ENCODE measurements at regions not wholly inside any gene's neighbourhood (a gene's known extent, or its start where the extent isn't known, plus 50 kb on each side); places are given as distances from the start of the nearest gene placed in this dataset.
"Not testable (repeated sequence)": the region's sequence is repeated elsewhere in the genome, so short reads cannot be mapped to it uniquely, and the experiment has no call there.

DNA sequence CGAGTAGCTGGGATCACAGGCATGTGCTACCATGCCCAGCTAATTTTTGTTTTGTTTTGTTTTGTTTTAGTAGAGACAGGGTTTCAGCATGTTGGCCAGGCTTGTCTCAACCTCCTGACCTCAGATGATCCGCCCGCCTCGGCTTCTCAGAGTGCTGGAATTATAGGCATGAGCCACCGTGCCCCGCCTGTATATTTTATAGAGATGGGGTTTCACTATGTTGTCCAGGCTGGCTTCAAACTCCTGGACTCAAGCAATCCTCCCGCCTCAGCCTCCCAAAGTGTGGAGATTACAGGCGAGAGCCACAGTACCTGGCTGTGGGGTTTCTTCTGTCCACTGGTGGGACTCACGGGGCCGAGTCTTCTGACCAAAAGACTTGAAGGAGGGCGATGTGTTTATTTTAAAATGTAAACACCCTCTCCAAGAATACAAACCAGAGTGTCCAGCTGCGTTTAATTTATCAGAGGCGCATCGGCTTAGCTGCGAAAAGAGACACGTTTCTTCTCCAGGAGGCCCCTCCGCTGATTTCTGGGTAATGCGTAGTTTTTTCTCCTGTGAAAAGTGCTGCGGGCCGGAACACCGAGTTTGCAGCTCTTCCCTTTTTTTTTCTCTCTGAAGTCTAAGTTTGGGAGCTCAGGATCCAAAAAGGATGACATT lies 86.9 kb upstream of the CIBAR2 start:
- intact Hi-C loops (cut with micrococcal nuclease), result no loop called here
- no peak for ATAC-seq
- DNase-seq, result peak; percentile 27

DNA sequence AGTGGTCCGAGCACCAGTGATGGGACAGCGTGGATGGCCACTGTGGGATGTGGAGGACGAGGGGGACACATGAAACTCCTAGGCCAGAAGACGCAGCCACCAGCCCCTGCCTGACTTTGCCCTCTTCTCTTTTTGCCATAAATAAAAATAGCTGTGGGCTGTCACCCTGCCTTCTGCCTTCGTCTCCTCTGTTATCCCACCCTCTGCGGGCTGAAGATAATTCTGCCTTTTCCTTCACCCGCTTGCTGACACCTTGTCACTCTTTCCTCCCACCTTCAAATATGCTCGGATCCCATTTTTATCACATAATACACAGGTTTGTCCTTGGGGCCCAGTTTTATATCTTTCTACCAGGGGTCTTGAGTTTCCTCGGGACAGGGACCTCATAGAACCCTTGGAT lies 87.6 kb upstream of the CIBAR2 start:
- DNase-seq, result no peak
- intact Hi-C loops (cut with micrococcal nuclease), result no loop called here

DNA sequence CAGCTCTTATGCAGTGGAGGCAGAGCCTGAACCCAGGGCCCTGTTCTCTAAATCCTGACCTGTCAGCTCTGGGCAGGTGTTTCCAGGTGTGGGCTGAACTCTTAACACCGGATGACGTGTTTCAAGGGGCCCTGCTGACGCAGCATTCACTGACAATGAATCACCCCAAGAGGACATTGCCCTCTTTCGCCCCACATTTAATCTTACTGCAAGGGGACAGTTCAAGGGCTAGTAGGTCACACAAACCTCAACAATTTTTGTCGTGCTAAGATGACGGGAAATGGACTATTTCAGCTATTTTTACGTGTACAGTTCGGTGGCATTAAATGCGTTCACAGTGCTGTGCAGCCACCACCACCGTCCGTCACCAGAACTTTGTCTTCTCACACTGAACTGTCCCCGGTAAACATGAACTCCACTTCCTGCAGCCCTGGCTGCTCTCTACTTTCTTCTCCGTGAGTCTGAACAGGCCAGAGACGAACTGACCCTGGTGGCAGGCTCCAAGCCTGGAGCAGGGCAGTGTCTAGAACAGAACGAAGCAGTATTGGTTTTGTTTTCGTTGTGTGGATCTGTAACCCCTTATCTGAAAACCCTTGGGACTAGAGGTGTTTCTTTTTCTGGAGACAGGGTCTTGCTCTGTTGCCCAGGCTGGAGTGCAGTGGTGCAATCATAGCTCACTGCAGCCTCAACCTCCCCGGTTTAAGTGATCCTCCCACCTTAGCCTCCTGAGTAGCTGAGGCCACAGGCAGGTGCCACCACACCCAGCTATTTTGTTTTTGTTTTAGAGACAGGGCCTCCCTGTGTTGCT lies 88.4 kb upstream of the CIBAR2 start:
- intact Hi-C loops (cut with micrococcal nuclease), result no loop called here
- DNase-seq, result peak; percentile 9

More for the DNA sequence above, 87.6 kb upstream of the CIBAR2 start:
- ATAC-seq, result no peak

GRCh38 chr16:85201574-85201973 lies 89.3 kb upstream of the CIBAR2 start:
- intact Hi-C loops (cut with micrococcal nuclease), result no loop called here
- ATAC-seq (no peak), DNase-seq (peak; percentile 19)

More for the DNA sequence above, 88.4 kb upstream of the CIBAR2 start:
- ATAC-seq, result no peak

- ATAC-seq, result peak; percentile 1
- intact Hi-C loops (cut with micrococcal nuclease), result no loop called here
- peak; percentile 24 for DNase-seq
These were observed 89.9 kb upstream of the CIBAR2 start for GRCh38 chr16:85202051-85202601.

DNA sequence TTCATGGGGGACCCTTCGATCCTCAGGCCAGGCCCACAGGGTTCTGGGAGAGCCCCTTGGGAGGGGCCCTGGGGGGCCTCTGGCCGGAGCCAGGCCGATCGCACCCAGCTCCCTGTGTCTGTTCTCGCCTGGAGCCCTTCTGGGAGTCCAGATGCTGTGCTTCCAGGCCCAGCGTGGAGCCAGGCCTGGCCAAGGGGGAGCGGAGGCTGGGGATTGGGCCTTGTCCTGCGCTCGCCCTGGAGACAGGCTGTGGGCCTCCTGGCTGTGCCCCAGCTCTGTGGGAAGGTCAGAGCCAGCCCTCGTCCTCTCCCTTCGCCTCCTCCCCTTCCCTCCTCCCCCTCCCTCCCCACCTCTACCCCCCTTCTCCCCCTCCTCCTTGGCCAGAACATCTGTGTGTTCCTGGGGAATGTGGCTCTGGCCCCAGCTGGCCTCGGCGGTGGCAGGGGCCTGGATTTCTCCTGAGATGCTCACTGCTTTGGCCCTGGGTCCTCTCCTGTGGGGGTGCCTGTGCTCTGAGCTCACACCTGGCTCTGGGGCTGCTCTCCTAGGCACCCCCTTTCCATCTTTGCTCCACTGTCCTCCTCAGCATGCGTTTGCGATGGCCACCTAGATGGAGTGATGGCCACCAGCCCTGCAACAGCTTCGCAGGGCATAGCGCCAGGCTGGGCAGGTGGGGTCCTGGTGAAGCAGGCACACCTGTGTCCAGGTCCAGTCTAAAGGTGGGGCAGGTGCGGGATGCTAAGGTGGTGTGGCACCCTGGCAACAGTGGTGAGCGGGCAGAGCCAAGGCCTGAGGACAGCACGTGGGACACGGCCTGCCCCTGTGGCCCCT lies 90.6 kb upstream of the CIBAR2 start:
- intact Hi-C loops (cut with micrococcal nuclease), result no loop called here
- ATAC-seq, result peak; percentile 89
- peak; percentile 93 for DNase-seq

- ATAC-seq (no peak), DNase-seq (no peak)
- intact Hi-C loops (cut with micrococcal nuclease), result no loop called here
These were observed 91.2 kb upstream of the CIBAR2 start for GRCh38 chr16:85203462-85203813.

GRCh38 chr16:85204242-85205010 lies 92.2 kb upstream of the CIBAR2 start:
- intact Hi-C loops (cut with micrococcal nuclease), result no loop called here
- DNase-seq (no peak), ATAC-seq (no peak)

DNA sequence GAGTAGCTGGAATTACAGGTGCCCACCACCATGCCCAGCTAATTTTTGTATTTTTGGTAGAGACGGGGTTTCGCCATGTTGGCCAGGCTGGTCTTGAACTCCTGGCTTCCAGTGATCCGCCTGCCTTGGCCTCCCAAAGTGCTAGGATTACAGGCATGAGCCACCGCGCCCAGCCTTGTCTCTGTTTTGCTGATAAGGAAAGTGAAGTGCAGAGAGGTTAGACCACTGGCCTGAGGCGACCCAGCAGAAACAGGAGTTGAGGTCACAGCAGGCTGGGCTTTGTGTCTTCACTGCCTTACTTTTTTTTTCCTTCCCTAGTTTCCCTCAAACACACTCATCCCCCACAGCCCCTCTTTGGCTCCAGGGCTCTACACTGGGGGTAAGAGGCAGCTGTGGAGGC lies 93.0 kb upstream of the CIBAR2 start:
- DNase-seq; ATAC-seq; intact Hi-C loops (cut with micrococcal nuclease): not testable (repeated sequence)

- intact Hi-C loops (cut with micrococcal nuclease), result no loop called here
These were observed 93.6 kb upstream of the CIBAR2 start for GRCh38 chr16:85205747-85206471.

GRCh38 chr16:85206472-85207356 lies 94.4 kb upstream of the CIBAR2 start:
- intact Hi-C loops (cut with micrococcal nuclease), result no loop called here
- ATAC-seq, result peak; percentile 68
- peak; percentile 89 for DNase-seq

More at GRCh38 chr16:85205747-85206471, 93.6 kb upstream of the CIBAR2 start:
- peak; percentile 34 for DNase-seq
- peak; percentile 16 for ATAC-seq

GRCh38 chr16:85207357-85207921 lies 95.2 kb upstream of the CIBAR2 start:
- intact Hi-C loops (cut with micrococcal nuclease), result no loop called here
- ATAC-seq, result no peak
- DNase-seq, result no peak

DNA sequence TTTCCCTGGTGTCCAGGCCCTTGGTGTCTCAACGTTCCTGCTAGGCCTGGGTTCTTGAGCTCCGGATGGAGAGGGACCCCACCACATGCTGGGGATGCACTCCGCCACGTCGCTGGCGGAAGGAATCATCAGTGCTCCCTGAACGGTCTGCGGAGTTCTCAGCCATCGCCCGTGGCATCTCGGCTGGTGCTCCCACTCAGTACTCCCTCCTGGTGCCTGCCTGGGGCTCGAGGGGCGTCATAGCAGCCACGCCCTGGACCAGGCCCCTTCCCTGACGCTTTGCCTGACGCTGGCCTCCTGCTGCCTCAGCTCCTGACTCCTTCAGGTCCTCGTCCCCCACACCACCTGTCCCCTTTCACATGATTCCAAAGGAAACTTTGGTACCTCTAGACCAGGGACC lies 95.9 kb upstream of the CIBAR2 start:
- intact Hi-C loops (cut with micrococcal nuclease), result no loop called here
- ATAC-seq (no peak), DNase-seq (no peak)

- ATAC-seq (no peak), DNase-seq (peak; percentile 13)
- intact Hi-C loops (cut with micrococcal nuclease), result no loop called here
These were observed 96.6 kb upstream of the CIBAR2 start for GRCh38 chr16:85208643-85209520.

GRCh38 chr16:85209526-85210121 lies 97.4 kb upstream of the CIBAR2 start:
- ATAC-seq, result peak; percentile 58
- peak; percentile 84 for DNase-seq
- intact Hi-C loops (cut with micrococcal nuclease), result no loop called here

Measured in left ventricle myocardium superior (tissue), 1 donor.